HG02938 (cell line): ENCODE measurements at regions not wholly inside any gene's neighbourhood (a gene's known extent, or its start where the extent isn't known, plus 50 kb on each side); places are given as distances from the start of the nearest gene placed in this dataset.

Experiments
- ATAC-seq: cut with Tn5 transposase; IDR thresholded peaks from one replicate; pipeline ENCODE4 v1.9.1; 2021; ENCODE audit warnings: mild to moderate bottlenecking, moderate library complexity; ENCODE audit not compliant: unreplicated experiment

GRCh38 chr5:155193029-155193428 is 179.5 kb downstream of the KIF4B start:
- no peak for ATAC-seq

- no peak for ATAC-seq
Observed at GRCh38 chr5:155193483-155194107, 180.0 kb downstream of the KIF4B start.

- ATAC-seq = no peak
Observed at GRCh38 chr5:155200608-155201007, 187.1 kb downstream of the KIF4B start.

GRCh38 chr5:155211764-155212163 is 198.2 kb downstream of the KIF4B start:
- no peak for ATAC-seq

GRCh38 chr5:155222393-155222792 is 208.8 kb downstream of the KIF4B start:
- ATAC-seq = no peak

- ATAC-seq = no peak
Observed at GRCh38 chr5:155229135-155229534, 215.6 kb downstream of the KIF4B start.

GRCh38 chr5:155239803-155240202 is 226.2 kb downstream of the KIF4B start:
- ATAC-seq = no peak

- ATAC-seq = no peak
Observed at GRCh38 chr5:155250596-155250995, 237.0 kb downstream of the KIF4B start.

- no peak for ATAC-seq
Observed at GRCh38 chr5:155252025-155252424, 238.5 kb downstream of the KIF4B start.

GRCh38 chr5:155252717-155253116 is 239.2 kb downstream of the KIF4B start:
- no peak for ATAC-seq

GRCh38 chr5:155254399-155254798 is 240.8 kb downstream of the KIF4B start:
- ATAC-seq = no peak

GRCh38 chr5:155258161-155258560 is 244.6 kb downstream of the KIF4B start:
- ATAC-seq = no peak

- no peak for ATAC-seq
Observed at GRCh38 chr5:155259648-155260047, 246.1 kb downstream of the KIF4B start.

- no peak for ATAC-seq
Observed at GRCh38 chr5:155260798-155261197, 247.2 kb downstream of the KIF4B start.

GRCh38 chr5:155263381-155263780 is 249.8 kb downstream of the KIF4B start:
- no peak for ATAC-seq

- ATAC-seq = no peak
Observed at GRCh38 chr5:155264809-155265208, 251.3 kb downstream of the KIF4B start.

- no peak for ATAC-seq
Observed at GRCh38 chr5:155268770-155269425, 255.3 kb downstream of the KIF4B start.

GRCh38 chr5:155270725-155271124 is 257.2 kb downstream of the KIF4B start:
- no peak for ATAC-seq

GRCh38 chr5:155274484-155274883 is 260.9 kb downstream of the KIF4B start:
- ATAC-seq = no peak

GRCh38 chr5:155275222-155275621 is 261.7 kb downstream of the KIF4B start:
- no peak for ATAC-seq

- ATAC-seq = no peak
Observed at GRCh38 chr5:155276231-155276630, 262.7 kb downstream of the KIF4B start.

- ATAC-seq = no peak
Observed at GRCh38 chr5:155278532-155278931, 265.0 kb downstream of the KIF4B start.
